Body of pancreas (tissue), 4 donors: ENCODE measurements at regions not wholly inside any gene's neighbourhood (a gene's known extent, or its start where the extent isn't known, plus 50 kb on each side); places are given as distances from the start of the nearest gene placed in this dataset.

Source experiments
- POLR2A ChIP-seq, 3 donors: fragments of 450-650 bp; IDR thresholded peaks; one replicate each; pipeline ENCODE4 v1.6.1; 2016; ENCODE audit warnings: antibody characterized with exemption in 3 of 3, mild to moderate bottlenecking in 2 of 3
- TF ChIP-seq, protein P1 (sequence below), 7 experiments: fragments of 450-650 bp in 4 of 7; fragments of 200-600 bp in 3 of 7; sonication (generic) in 3 of 7; IDR thresholded peaks; one replicate each; pipeline ENCODE4 v1.5.1; 2016 to 2019; ENCODE audit warnings: antibody characterized with exemption in 7 of 7

GRCh38 chr13:48829536-48829935 lies 146.2 kb upstream of the FNDC3A start:
- TF ChIP-seq, protein P1, sequence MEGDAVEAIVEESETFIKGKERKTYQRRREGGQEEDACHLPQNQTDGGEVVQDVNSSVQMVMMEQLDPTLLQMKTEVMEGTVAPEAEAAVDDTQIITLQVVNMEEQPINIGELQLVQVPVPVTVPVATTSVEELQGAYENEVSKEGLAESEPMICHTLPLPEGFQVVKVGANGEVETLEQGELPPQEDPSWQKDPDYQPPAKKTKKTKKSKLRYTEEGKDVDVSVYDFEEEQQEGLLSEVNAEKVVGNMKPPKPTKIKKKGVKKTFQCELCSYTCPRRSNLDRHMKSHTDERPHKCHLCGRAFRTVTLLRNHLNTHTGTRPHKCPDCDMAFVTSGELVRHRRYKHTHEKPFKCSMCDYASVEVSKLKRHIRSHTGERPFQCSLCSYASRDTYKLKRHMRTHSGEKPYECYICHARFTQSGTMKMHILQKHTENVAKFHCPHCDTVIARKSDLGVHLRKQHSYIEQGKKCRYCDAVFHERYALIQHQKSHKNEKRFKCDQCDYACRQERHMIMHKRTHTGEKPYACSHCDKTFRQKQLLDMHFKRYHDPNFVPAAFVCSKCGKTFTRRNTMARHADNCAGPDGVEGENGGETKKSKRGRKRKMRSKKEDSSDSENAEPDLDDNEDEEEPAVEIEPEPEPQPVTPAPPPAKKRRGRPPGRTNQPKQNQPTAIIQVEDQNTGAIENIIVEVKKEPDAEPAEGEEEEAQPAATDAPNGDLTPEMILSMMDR (IDR thresholded peaks at IDR 0.05): no peak
- no peak for TF ChIP-seq POLR2A (IDR thresholded peaks at IDR 0.05)
